Heart right ventricle (tissue), 16 donors: ENCODE measurements at regions not wholly inside any gene's neighbourhood (a gene's known extent, or its start where the extent isn't known, plus 50 kb on each side); places are given as distances from the start of the nearest gene placed in this dataset.
"Not testable (repeated sequence)": the region's sequence is repeated elsewhere in the genome, so short reads cannot be mapped to it uniquely, and the experiment has no call there.

ENCODE experiments used
- ATAC-seq, 8 donors: fragments of 200-7000 bp; cut with Tn5 transposase; one replicate each; pipeline ENCODE4 v1.9.1; 2020; ENCODE audit warnings: mild to moderate bottlenecking in 8 of 8, moderate library complexity in 8 of 8, moderate number of reproducible peaks in 1 of 8
- DNase-seq, 2 donors: peaks; one replicate each; pipeline ENCODE4 v3.0.0-alpha.2; 2020
- H3K27ac ChIP-seq, 10 donors: fragments of 200-600 bp; sonication (generic) in 2 of 10; one replicate each; pipeline versions ENCODE4 v1.5.0 to v1.8.0; 2020 to 2022; ENCODE audit warnings: mild to moderate bottlenecking in 3 of 10
- H3K27me3 ChIP-seq, 7 donors: fragments of 200-600 bp; one replicate each; pipeline ENCODE4 v1.8.0; 2021 to 2022; ENCODE audit warnings: mild to moderate bottlenecking in 2 of 7
- H3K36me3 ChIP-seq, 9 donors: fragments of 200-600 bp; sonication (generic) in 1 of 9; one replicate each; pipeline versions ENCODE4 v1.5.0 to v1.8.0; 2020 to 2022; ENCODE audit warnings: mild to moderate bottlenecking in 2 of 9
- H3K4me1 ChIP-seq, 9 donors: fragments of 200-600 bp; sonication (generic) in 1 of 9; one replicate each; pipeline versions ENCODE4 v1.5.0 to v1.8.0; 2020 to 2022; ENCODE audit warnings: mild to moderate bottlenecking in 4 of 9
- H3K4me3 ChIP-seq, 10 donors: fragments of 200-600 bp; sonication (generic) in 2 of 10; one replicate each; pipeline versions ENCODE4 v1.5.0 to v1.8.0; 2020 to 2022; ENCODE audit warnings: mild to moderate bottlenecking in 7 of 10, moderate library complexity in 2 of 10
- H3K9me3 ChIP-seq, 11 donors: fragments of 200-600 bp in 10 of 11; sonication (generic) in 2 of 11; one replicate each; pipeline versions ENCODE4 v1.5.0 to v1.8.0; 2013 to 2022; ENCODE audit warnings: mild to moderate bottlenecking in 2 of 11, control low read depth in 1 of 11, moderate library complexity in 1 of 11
- CTCF ChIP-seq, 9 donors: fragments of 200-600 bp; sonication (generic) in 2 of 9; IDR thresholded peaks; one replicate each; pipeline versions ENCODE4 v1.5.0 to v1.8.0; 2021 to 2022; ENCODE audit warnings: antibody characterized with exemption in 9 of 9, mild to moderate bottlenecking in 5 of 9, moderate library complexity in 1 of 9
- WGBS, 2 donors: extraction: QIAGEN DNeasy Blood & Tissue Kit; methylation state at CpG; one replicate each; pipeline ENCODE4 v1.1.7; 2013; ENCODE audit warnings: inconsistent platforms in 1 of 2; 5-methylcytosine and 5-hydroxymethylcytosine counted together
- intact Hi-C, 10 donors: fragments of 100-400 bp; cut with DNase I; formaldehyde crosslinking; loops; one replicate each; pipeline versions ENCODE4 v1.11.1 to v1.14.2; 2022
- donor health status: Arrhythmogenic right ventricular cardiomyopathy.
- donor health status: ischemic (EF 13 %, LVEDD 7.1; RV severe dilation, severe dysfunction).
- donor health status: healthy with polysubstance abuse.
- donor health status: DM: no; HTN: yes; CAD: no.
- donor health status: DM: no; HTN: no; CAD: no.
- donor health status: ischemic (EF 25% LVEDD 6.9; RV normal size, moderate dysfunction).
- donor health status: ischemic (EF 25% LVEDD 5.7; RV mildly dilated, moderate dysfunction).
- donor health status: healthy.
- donor health status: DM: yes; HTN: yes; CAD: no.
- donor health status: Ischemic cardiomyopathy.
- donor health status: ischemic (EF 35%, LVEDD 5.7; RV mildly dilated, moderate dysfunction).
- donor health status: nonischemic (EF 11% LVEDD 7.7; RV severe dilation, severe dysfunction).
- donor health status: DM: yes; HTN: yes; CAD: no.
- donor health status: PGD.
- donor health status: ischemic (EF 29% LVEDD 5.4; RV normal size, mild dysfunction).
- donor health status: nonischemic (EF 23%, LVEDD 6.1; RV moderate dilation, normal function).

GRCh38 chr6:115133790-115134189 is 791.0 kb upstream of the HS3ST5 start:
- no peak overlapping the region for H3K4me3 ChIP-seq
- TF ChIP-seq CTCF (IDR thresholded peaks at IDR 0.05), result no peak
- no peaks in the 10 kb centered on the region for H3K4me1 ChIP-seq
- 89 to 91% methylated on average over 2 of the region's 2 CpGs for WGBS, 2 donors
- DNase-seq (no peak), ATAC-seq (no peak)
- H3K36me3 ChIP-seq, result no peaks in the 10 kb centered on the region
- H3K27ac ChIP-seq, result no peak overlapping the region
- intact Hi-C loops, result no loop called here
- no peaks in the 10 kb centered on the region for H3K27me3 ChIP-seq
- H3K9me3 ChIP-seq, result peaks cover 0 to 8% (median 0%) of the 10 kb centered on the region in 11 donors

- intact Hi-C loops, result no loop called here
- ATAC-seq, result no peak
- H3K4me3 ChIP-seq, result no peak overlapping the region
- no peaks in the 10 kb centered on the region for H3K4me1 ChIP-seq
- no peak overlapping the region for H3K27ac ChIP-seq
- H3K36me3 ChIP-seq, result no peaks in the 10 kb centered on the region
- TF ChIP-seq CTCF (IDR thresholded peaks at IDR 0.05), result no peak
- H3K9me3 ChIP-seq, result peaks cover 0 to 6% (median 0%) of the 10 kb centered on the region in 11 donors
- WGBS, 2 donors, result 81 to 87% methylated on average over 5 of the region's 5 CpGs
- no peak for DNase-seq
- no peaks in the 10 kb centered on the region for H3K27me3 ChIP-seq
These were observed 789.1 kb upstream of the HS3ST5 start for GRCh38 chr6:115131709-115132490.

GRCh38 chr6:115121513-115121912 is 778.7 kb upstream of the HS3ST5 start:
- H3K27me3 ChIP-seq, H3K4me1 ChIP-seq, DNase-seq, H3K27ac ChIP-seq, ATAC-seq, H3K4me3 ChIP-seq, H3K36me3 ChIP-seq, intact Hi-C loops: not testable (repeated sequence)
- WGBS, 2 donors, result 82 to 86% methylated on average over 11 of the region's 11 CpGs
- H3K9me3 ChIP-seq, result peaks cover 0 to 12% (median 0%) of the 10 kb centered on the region in 11 donors

- H3K27me3 ChIP-seq, result no peaks in the 10 kb centered on the region
- ATAC-seq (no peak), DNase-seq (no peak)
- intact Hi-C loops, result no loop called here
- no peak overlapping the region for H3K27ac ChIP-seq
- no peak for TF ChIP-seq CTCF (IDR thresholded peaks at IDR 0.05)
- no peaks in the 10 kb centered on the region for H3K4me1 ChIP-seq
- no peaks in the 10 kb centered on the region for H3K36me3 ChIP-seq
- peaks cover 0 to 12% (median 0%) of the 10 kb centered on the region in 11 donors for H3K9me3 ChIP-seq
- 78 to 83% methylated on average over 1 of the region's 1 CpG for WGBS, 2 donors
- H3K4me3 ChIP-seq, result no peak overlapping the region
These were observed 777.6 kb upstream of the HS3ST5 start for GRCh38 chr6:115120391-115120790.

- H3K27ac ChIP-seq, result no peak overlapping the region
- WGBS, 2 donors, result 44 to 48% methylated on average over 2 of the region's 2 CpGs
- no peaks in the 10 kb centered on the region for H3K36me3 ChIP-seq
- H3K4me1 ChIP-seq, result no peaks in the 10 kb centered on the region
- H3K9me3 ChIP-seq, result peaks cover 0 to 10% (median 0%) of the 10 kb centered on the region in 11 donors
- no peaks in the 10 kb centered on the region for H3K27me3 ChIP-seq
- ATAC-seq (no peak), DNase-seq (no peak)
- TF ChIP-seq CTCF (IDR thresholded peaks at IDR 0.05), result no peak
- no peak overlapping the region for H3K4me3 ChIP-seq
- intact Hi-C loops, result no loop called here
These were observed 748.6 kb upstream of the HS3ST5 start for GRCh38 chr6:115091461-115091860.
